HAP-1 (cell line): ENCODE measurements at regions not wholly inside any gene's neighbourhood (a gene's known extent, or its start where the extent isn't known, plus 50 kb on each side); places are given as distances from the start of the nearest gene placed in this dataset.
"Not testable (repeated sequence)": the region's sequence is repeated elsewhere in the genome, so short reads cannot be mapped to it uniquely, and the experiment has no call there.

Experiments
- DNase-seq, 2 experiments: peaks; one replicate each; pipeline ENCODE4 v3.0.0-alpha.2; 2016 to 2020; ENCODE audit warnings: low spot score in 2 of 2
- H3K27me3 ChIP-seq: fragments of 250-450 bp; sonication (Bioruptor Pico); 2 replicates; pipeline ENCODE4 v1.5.1; 2020; ENCODE audit warnings: low read depth, mild to moderate bottlenecking, moderate library complexity
- H3K36me3 ChIP-seq: fragments of 250-450 bp; sonication (Bioruptor Pico); replicated peaks from 2 replicates; pipeline ENCODE4 v1.5.1; 2020; ENCODE audit warnings: mild to moderate bottlenecking
- H3K4me1 ChIP-seq: fragments of 250-450 bp; sonication (Bioruptor Pico); 2 replicates; pipeline ENCODE4 v1.5.1; 2020; ENCODE audit warnings: mild to moderate bottlenecking
- H3K4me3 ChIP-seq: fragments of 250-450 bp; sonication (Bioruptor Pico); 2 replicates; pipeline ENCODE4 v1.5.1; 2020; ENCODE audit warnings: mild to moderate bottlenecking, moderate library complexity
- H3K9me3 ChIP-seq: fragments of 250-450 bp; sonication (Bioruptor Pico); 2 replicates; pipeline ENCODE4 v1.5.1; 2020; ENCODE audit warnings: mild to moderate bottlenecking, moderate library complexity
- in situ Hi-C: fragments of 300-500 bp; cut with MboI; formaldehyde crosslinking; loops from 3 replicates; pipeline ENCODE4 v1.14.3; 2020; ENCODE audit warnings: low sequenced_read_pairs, inconsistent platforms, mixed read lengths

- H3K4me3 ChIP-seq = no peak overlapping the region
- H3K27me3 ChIP-seq = no peaks in the 10 kb centered on the region
- in situ Hi-C loops = no loop called here
- no peaks in the 10 kb centered on the region for H3K4me1 ChIP-seq
- no peak for DNase-seq
- H3K9me3 ChIP-seq = no peaks in the 10 kb centered on the region
- H3K36me3 ChIP-seq = no peaks in the 10 kb centered on the region
These were observed 458.9 kb upstream of the LMO3 start for GRCh38 chr12:17064834-17065233.

- Histone ChIP-seq H3K36me3 (no peaks in the 10 kb centered on the region), H3K4me3 (no peak overlapping the region), H3K4me1 (no peaks in the 10 kb centered on the region), H3K27me3 (no peaks in the 10 kb centered on the region), H3K9me3 (no peaks in the 10 kb centered on the region)
- no peak for DNase-seq
- in situ Hi-C loops = no loop called here
These were observed 456.5 kb upstream of the LMO3 start for GRCh38 chr12:17062267-17063036.

GRCh38 chr12:17060260-17060659 lies 454.3 kb upstream of the LMO3 start:
- Histone ChIP-seq H3K9me3 (no peaks in the 10 kb centered on the region), H3K4me1 (no peaks in the 10 kb centered on the region), H3K36me3 (no peaks in the 10 kb centered on the region), H3K4me3 (no peak overlapping the region), H3K27me3 (no peaks in the 10 kb centered on the region)
- DNase-seq = no peak
- in situ Hi-C loops = no loop called here

GRCh38 chr12:17056546-17056945 lies 450.6 kb upstream of the LMO3 start:
- Histone ChIP-seq H3K27me3 (no peaks in the 10 kb centered on the region; the same call in 1 of the 2 replicates), H3K4me1 (no peaks in the 10 kb centered on the region), H3K9me3 (no peaks in the 10 kb centered on the region), H3K4me3 (no peak overlapping the region), H3K36me3 (no peaks in the 10 kb centered on the region)
- in situ Hi-C loops = no loop called here
- DNase-seq = no peak

GRCh38 chr12:17038923-17039322 lies 433.0 kb upstream of the LMO3 start:
- H3K4me1 ChIP-seq = no peaks in the 10 kb centered on the region
- no peaks in the 10 kb centered on the region for H3K27me3 ChIP-seq
- H3K9me3 ChIP-seq = no peaks in the 10 kb centered on the region
- DNase-seq = no peak
- in situ Hi-C loops = no loop called here
- H3K4me3 ChIP-seq = no peak overlapping the region
- H3K36me3 ChIP-seq = no peaks in the 10 kb centered on the region

- in situ Hi-C loops = no loop called here
- Histone ChIP-seq H3K4me3 (no peak overlapping the region), H3K36me3 (no peaks in the 10 kb centered on the region), H3K9me3 (no peaks in the 10 kb centered on the region), H3K4me1 (no peaks in the 10 kb centered on the region), H3K27me3 (no peaks in the 10 kb centered on the region)
- DNase-seq = no peak
These were observed 429.4 kb upstream of the LMO3 start for GRCh38 chr12:17035372-17035771.

- no peak for DNase-seq
- no peaks in the 10 kb centered on the region for H3K9me3 ChIP-seq
- no peaks in the 10 kb centered on the region for H3K36me3 ChIP-seq
- H3K27me3 ChIP-seq = no peaks in the 10 kb centered on the region
- no peak overlapping the region for H3K4me3 ChIP-seq
- in situ Hi-C loops = no loop called here
- H3K4me1 ChIP-seq = no peaks in the 10 kb centered on the region
These were observed 424.4 kb upstream of the LMO3 start for GRCh38 chr12:17030338-17030737.

- no peak for DNase-seq
- Histone ChIP-seq H3K4me3 (no peak overlapping the region), H3K36me3 (no peaks in the 10 kb centered on the region), H3K4me1 (no peaks in the 10 kb centered on the region), H3K27me3 (no peaks in the 10 kb centered on the region), H3K9me3 (no peaks in the 10 kb centered on the region)
- in situ Hi-C loops = no loop called here
These were observed 422.4 kb upstream of the LMO3 start for GRCh38 chr12:17028348-17028747.

- H3K27me3 ChIP-seq, H3K4me1 ChIP-seq, H3K4me3 ChIP-seq, in situ Hi-C loops, DNase-seq, H3K36me3 ChIP-seq, H3K9me3 ChIP-seq: not testable (repeated sequence)
These were observed 419.5 kb upstream of the LMO3 start for GRCh38 chr12:17025424-17025823.

GRCh38 chr12:17020765-17021164 lies 414.8 kb upstream of the LMO3 start:
- Histone ChIP-seq H3K36me3 (no peaks in the 10 kb centered on the region), H3K4me1 (peaks cover 18% of the 10 kb centered on the region), H3K9me3 (no peaks in the 10 kb centered on the region), H3K4me3 (no peak overlapping the region), H3K27me3 (no peaks in the 10 kb centered on the region)
- peak; percentile 65 to 89 for DNase-seq
- in situ Hi-C loops = no loop called here

GRCh38 chr12:17017402-17017801 lies 411.4 kb upstream of the LMO3 start:
- Histone ChIP-seq H3K9me3 (0 out of 2 replicates have a peak, but pooled peaks cover 2% of the 10 kb centered on the region), H3K27me3 (no peaks in the 10 kb centered on the region), H3K36me3 (no peaks in the 10 kb centered on the region), H3K4me1 (peaks cover 22% of the 10 kb centered on the region), H3K4me3 (no peak overlapping the region)
- in situ Hi-C loops = no loop called here
- DNase-seq = no peak

- Histone ChIP-seq H3K9me3 (0 out of 2 replicates have a peak, but pooled peaks cover 2% of the 10 kb centered on the region), H3K27me3 (no peaks in the 10 kb centered on the region), H3K4me3 (no peak overlapping the region), H3K36me3 (no peaks in the 10 kb centered on the region), H3K4me1 (peaks cover 17% of the 10 kb centered on the region)
- in situ Hi-C loops = no loop called here
- no peak for DNase-seq
These were observed 410.3 kb upstream of the LMO3 start for GRCh38 chr12:17016116-17016864.

- in situ Hi-C loops = no loop called here
- Histone ChIP-seq H3K27me3 (no peaks in the 10 kb centered on the region), H3K9me3 (0 out of 2 replicates have a peak, but pooled peaks cover 2% of the 10 kb centered on the region), H3K36me3 (no peaks in the 10 kb centered on the region), H3K4me3 (no peak overlapping the region), H3K4me1 (peaks cover 14% of the 10 kb centered on the region)
- DNase-seq = no peak
These were observed 409.5 kb upstream of the LMO3 start for GRCh38 chr12:17015501-17015900.

GRCh38 chr12:17007442-17008040 lies 401.6 kb upstream of the LMO3 start:
- DNase-seq, H3K36me3 ChIP-seq, H3K4me3 ChIP-seq, H3K4me1 ChIP-seq, H3K27me3 ChIP-seq, in situ Hi-C loops, H3K9me3 ChIP-seq: not testable (repeated sequence)
